ENCODE measurements at regions not wholly inside any gene's neighbourhood (a gene's known extent, or its start where the extent isn't known, plus 50 kb on each side); places are given as distances from the start of the nearest gene placed in this dataset.

DNA sequence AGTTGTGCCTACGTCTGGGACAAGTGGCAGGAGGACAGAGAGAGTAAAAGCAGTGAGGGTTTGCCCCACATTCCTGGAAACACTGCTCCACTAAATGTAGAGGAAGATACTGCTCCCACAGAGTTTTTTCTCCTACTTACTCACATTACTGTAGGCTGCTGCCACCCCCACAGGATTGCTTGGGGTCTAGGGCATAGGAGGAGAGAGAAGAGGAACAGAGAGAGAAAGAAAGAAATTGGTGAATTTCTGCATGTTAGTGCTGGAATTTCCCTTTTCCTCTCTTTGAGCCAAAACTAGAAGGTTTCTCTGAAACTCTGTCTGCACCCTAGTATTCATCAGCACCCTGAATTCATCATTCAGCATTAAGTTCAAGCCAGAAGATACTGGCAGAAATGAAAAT lies 397.9 kb downstream of the INHBA start:
- Histone ChIP-seq H3K36me3 (replicated peaks in 1 of 2; ENCODE audit: control insufficient read depth in 1 of 2, insufficient read depth in 2 of 2, low read length in 2 of 2) (no peaks in the 10 kb centered on the region), H3K9ac (ENCODE audit: insufficient read depth, low read length, poor library complexity, severe bottlenecking) (no peak overlapping the region), H3K27ac (ENCODE audit: low read depth in 1 of 2, low read length in 2 of 2) (no peak overlapping the region), H3K4me1 (ENCODE audit: control insufficient read depth in 1 of 2, insufficient read depth in 2 of 2, low read length in 2 of 2) (no peaks in the 10 kb centered on the region), H3K4me2 (replicated peaks; ENCODE audit: extremely low read depth, low read length, poor library complexity, severe bottlenecking) (no peak overlapping the region), H3K4me3 (replicated peaks in 1 of 3; ENCODE audit: low read depth in 2 of 3, low read length in 3 of 3) (no peak overlapping the region), H3K79me2 (ENCODE audit: insufficient read depth, low read length) (no peaks in the 10 kb centered on the region), H3K9me3 (replicated peaks in 1 of 2; ENCODE audit: control insufficient read depth in 1 of 2, insufficient read depth in 1 of 2, low read length in 2 of 2) (no peaks in the 10 kb centered on the region), H2AFZ (ENCODE audit: insufficient read depth, low read depth, low read length, poor library complexity, severe bottlenecking) (no peak overlapping the region), H4K20me1 (ENCODE audit: insufficient read depth, low read length) (no peaks in the 10 kb centered on the region), H3K27me3 (ENCODE audit: control insufficient read depth in 2 of 2, insufficient read depth in 2 of 2, low read length in 2 of 2) (no peaks in the 10 kb centered on the region)
- Mint-ChIP-seq H3K4me3 (no peak overlapping the region), H3K27me3 (ENCODE audit: low read depth in 3 of 3) (peaks cover 0 to 3% (median 0%) of the 10 kb centered on the region in 3 donors), H3K27ac (no peak overlapping the region), H3K36me3 (no peaks in the 10 kb centered on the region), H3K9me3 (peaks cover 2 to 13% (median 3%) of the 10 kb centered on the region in 7 donors), H3K4me1 (no peaks in the 10 kb centered on the region)
- TF ChIP-seq, protein P1, sequence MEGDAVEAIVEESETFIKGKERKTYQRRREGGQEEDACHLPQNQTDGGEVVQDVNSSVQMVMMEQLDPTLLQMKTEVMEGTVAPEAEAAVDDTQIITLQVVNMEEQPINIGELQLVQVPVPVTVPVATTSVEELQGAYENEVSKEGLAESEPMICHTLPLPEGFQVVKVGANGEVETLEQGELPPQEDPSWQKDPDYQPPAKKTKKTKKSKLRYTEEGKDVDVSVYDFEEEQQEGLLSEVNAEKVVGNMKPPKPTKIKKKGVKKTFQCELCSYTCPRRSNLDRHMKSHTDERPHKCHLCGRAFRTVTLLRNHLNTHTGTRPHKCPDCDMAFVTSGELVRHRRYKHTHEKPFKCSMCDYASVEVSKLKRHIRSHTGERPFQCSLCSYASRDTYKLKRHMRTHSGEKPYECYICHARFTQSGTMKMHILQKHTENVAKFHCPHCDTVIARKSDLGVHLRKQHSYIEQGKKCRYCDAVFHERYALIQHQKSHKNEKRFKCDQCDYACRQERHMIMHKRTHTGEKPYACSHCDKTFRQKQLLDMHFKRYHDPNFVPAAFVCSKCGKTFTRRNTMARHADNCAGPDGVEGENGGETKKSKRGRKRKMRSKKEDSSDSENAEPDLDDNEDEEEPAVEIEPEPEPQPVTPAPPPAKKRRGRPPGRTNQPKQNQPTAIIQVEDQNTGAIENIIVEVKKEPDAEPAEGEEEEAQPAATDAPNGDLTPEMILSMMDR (IDR thresholded peaks at IDR 0.05), result no peak
- intact Hi-C loops (cut with micrococcal nuclease), result no loop called here
- no peak for DNase-seq
- no CpG with 5 or more reads among the region's 1 CpG for WGBS (ENCODE audit: insufficient coverage)

DNA sequence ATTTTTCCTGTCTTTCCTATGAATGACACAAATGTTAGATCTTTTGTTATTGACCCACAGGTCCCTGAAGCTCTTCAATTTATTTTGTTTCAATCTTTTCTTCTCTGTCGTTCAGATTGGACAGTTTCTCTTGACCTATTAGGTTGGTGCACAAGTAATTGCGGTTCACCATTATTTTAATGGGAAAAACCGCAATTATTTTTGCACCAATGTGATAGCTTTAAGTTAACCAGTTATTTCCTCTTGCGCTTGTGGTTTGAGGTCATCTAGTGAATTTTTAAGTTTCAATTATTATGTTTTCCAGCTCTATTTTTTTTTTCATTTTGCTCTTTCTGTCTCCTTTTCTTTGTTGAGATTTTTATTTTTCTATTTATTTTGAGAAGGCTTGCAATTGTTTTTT lies 399.2 kb downstream of the INHBA start:
- Mint-ChIP-seq H3K27me3 (ENCODE audit: low read depth in 3 of 3) (peaks cover 0 to 3% (median 0%) of the 10 kb centered on the region in 3 donors), H3K4me1 (no peaks in the 10 kb centered on the region), H3K36me3 (no peaks in the 10 kb centered on the region), H3K9me3 (peaks cover 2 to 13% (median 3%) of the 10 kb centered on the region in 7 donors), H3K4me3 (no peak overlapping the region), H3K27ac (no peak overlapping the region)
- no peaks in the 10 kb centered on the region for H3K4me1 ChIP-seq (ENCODE audit: control insufficient read depth in 1 of 2, insufficient read depth in 2 of 2, low read length in 2 of 2)
- H3K9ac ChIP-seq (ENCODE audit: insufficient read depth, low read length, poor library complexity, severe bottlenecking), result no peak overlapping the region
- no peak overlapping the region for H3K27ac ChIP-seq (ENCODE audit: low read depth in 1 of 2, low read length in 2 of 2)
- no peak overlapping the region for H2AFZ ChIP-seq (ENCODE audit: insufficient read depth, low read depth, low read length, poor library complexity, severe bottlenecking)
- no CpG with 5 or more reads among the region's 4 CpGs for WGBS (ENCODE audit: insufficient coverage)
- no peak overlapping the region for H3K4me2 ChIP-seq (replicated peaks; ENCODE audit: extremely low read depth, low read length, poor library complexity, severe bottlenecking)
- TF ChIP-seq, protein P1 (IDR thresholded peaks at IDR 0.05), result no peak
- no peaks in the 10 kb centered on the region for H4K20me1 ChIP-seq (ENCODE audit: insufficient read depth, low read length)
- no peaks in the 10 kb centered on the region for H3K36me3 ChIP-seq (replicated peaks in 1 of 2; ENCODE audit: control insufficient read depth in 1 of 2, insufficient read depth in 2 of 2, low read length in 2 of 2)
- H3K27me3 ChIP-seq (ENCODE audit: control insufficient read depth in 2 of 2, insufficient read depth in 2 of 2, low read length in 2 of 2), result no peaks in the 10 kb centered on the region
- H3K79me2 ChIP-seq (ENCODE audit: insufficient read depth, low read length), result no peaks in the 10 kb centered on the region
- no peak for DNase-seq
- intact Hi-C loops (cut with micrococcal nuclease), result no loop called here
- no peaks in the 10 kb centered on the region for H3K9me3 ChIP-seq (replicated peaks in 1 of 2; ENCODE audit: control insufficient read depth in 1 of 2, insufficient read depth in 1 of 2, low read length in 2 of 2)
- H3K4me3 ChIP-seq (replicated peaks in 1 of 3; ENCODE audit: low read depth in 2 of 3, low read length in 3 of 3), result no peak overlapping the region

All from CD14-positive monocyte (primary cell).